ENCODE measurements at regions not wholly inside any gene's neighbourhood (a gene's known extent, or its start where the extent isn't known, plus 50 kb on each side); places are given as distances from the start of the nearest gene placed in this dataset.
A peak's percentile ranks its signal among the peaks of the same experiment; 100 is the strongest.
"Not testable (repeated sequence)": the region's sequence is repeated elsewhere in the genome, so short reads cannot be mapped to it uniquely, and the experiment has no call there.

DNA sequence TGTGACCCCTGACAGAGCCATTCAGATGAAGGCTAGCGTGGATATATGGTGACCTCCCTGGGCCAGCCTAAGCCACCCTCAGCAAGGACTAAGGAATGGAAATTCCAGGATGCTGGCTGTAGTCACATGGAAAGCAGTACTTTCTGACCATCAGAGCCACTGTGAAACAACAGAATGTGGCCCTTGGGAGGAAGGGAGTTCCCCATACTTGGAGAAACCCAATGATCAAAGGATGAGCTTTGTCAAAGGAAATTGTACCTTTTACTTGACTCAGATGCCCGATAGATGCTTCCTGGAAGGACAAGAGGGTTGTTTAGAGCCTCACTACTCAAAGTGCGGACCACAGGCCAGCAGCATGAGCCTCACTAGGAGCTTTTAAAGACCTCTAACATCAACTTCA is 484.5 kb upstream of the PROK2 start:
- DNase-seq, result no peak

DNA sequence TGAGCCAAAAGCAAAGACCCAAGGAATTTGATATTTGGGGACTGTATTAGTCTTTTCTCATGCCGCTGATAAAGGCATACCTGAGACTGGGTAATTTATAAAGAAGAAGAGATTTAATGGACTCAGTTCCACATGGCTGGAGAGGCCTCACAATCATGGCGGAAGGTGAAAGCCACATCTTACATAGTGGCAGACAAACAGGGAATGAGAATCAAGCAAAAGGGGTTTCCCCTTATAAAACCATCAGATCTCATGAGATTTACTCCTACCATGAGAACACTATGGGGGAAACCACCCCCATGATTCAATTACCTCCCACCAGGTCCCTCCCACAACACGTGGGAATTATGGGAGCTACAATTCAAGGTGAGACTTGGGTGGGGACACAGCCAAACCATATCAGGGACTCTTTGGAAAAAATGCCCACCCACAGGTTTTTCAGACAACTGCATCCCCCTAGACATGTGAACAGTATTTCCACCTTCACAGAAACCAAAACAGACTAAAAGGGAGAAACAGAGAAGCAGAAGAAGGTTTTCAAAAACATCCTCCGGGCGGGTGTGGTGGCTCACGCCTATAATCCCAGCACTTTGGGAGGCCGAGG is 482.1 kb upstream of the PROK2 start:
- not testable (repeated sequence) for DNase-seq

DNA sequence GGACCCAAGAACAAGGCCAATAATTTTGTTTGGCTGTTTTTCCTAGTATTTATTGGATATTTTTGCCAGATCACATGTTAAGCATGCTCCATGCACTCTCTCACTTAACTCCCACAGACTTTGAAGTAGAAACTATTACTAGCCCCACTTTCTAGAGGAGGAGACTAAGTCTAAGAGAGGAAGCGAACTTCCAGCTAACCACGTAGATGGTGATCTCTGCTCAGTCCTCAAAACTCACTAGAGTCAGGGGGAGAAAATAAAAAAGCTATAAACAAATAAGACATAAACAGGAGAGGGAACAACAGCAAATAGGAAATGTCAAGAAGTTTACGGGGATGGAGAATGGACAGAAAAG is 481.0 kb upstream of the PROK2 start:
- DNase-seq, result no peak

DNA sequence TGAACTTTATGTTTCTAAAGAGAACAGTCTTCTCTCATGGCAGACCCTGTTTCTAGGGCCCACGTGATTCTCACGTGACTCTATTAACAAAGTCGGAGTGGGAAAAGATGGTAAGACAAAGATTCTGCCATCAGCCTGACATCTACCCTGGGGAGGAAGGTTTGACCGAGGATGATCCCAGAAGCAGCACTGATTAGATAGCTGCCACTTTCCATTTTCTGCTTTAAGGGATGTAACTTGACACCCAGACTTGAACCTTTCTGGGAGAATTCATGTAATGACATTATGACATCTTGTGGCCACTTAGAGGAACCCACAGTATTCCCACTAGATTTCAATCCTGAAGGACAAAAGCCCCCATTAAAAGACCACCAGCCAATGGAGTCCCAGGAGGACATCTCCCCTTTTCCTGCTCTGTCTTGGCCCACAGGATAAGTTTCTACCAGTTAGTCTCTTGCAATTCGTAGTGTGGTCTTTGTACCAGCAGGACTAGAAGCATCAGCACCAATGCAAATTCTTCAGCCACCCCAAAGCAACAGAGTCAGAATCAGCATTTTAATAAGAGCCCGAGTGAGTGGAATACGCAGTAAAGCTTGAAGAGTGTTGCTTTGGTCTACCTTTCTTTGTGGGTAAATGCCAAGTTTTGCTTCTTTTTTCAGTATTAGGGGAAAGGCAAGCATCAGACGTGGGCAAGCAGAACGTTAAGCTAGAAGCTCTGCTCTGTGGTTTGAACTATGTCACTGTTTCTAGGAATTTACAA is 480.5 kb upstream of the PROK2 start:
- DNase-seq, result no peak

DNA sequence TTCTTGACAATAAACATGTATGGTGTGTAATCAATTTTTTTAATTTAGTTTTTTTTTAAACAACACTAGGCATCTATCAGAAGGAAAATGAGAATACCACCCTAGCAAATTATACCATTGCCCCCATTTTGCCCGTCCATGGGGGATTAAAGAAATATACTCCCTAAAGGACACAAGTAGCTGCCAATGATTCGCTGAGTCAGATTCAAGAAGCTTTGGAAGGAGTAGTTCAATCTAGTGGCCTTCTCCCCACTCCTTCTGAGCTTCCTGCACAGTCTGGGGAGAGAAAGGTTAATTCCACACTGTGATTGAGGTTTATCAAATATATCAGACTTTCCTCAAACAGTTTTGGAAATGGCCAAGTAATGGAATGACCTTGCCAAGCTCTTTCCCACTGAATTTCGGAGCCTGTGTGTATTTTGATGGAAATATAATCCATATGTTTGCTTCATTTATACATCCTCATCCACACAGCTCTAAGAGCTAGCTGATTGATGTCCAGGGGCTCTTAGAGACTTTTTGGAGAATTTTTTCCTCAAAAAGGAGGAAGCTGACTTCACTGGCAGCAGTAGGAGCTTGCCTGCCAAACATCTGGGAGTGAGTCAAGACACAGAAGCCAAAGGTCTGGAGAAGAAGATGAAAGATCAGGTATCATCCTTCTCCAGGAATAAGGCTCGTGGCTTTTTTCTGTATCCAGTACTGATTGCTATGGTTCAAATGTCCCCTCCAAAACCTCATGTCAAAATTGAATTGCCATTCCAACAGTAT is 478.5 kb upstream of the PROK2 start:
- DNase-seq, result no peak

DNA sequence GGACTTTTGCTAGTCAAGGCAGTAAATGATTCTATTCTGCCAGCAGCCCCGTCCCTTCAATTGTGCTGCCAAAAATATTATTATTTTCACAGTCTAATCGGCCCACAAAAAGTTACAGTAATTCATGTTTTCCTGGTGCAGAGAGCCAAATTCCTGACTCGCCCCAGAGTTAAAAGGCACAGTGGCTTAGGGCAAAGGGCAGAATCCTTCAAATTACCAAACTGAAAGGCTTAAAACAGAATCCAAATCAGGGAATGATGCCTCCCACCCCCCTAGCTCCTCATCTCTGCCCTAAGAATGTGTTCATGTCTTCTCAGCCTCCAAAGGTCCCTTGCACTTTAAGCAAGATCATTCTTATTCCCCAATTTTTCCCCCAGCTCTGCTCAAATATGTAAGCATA is 477.8 kb upstream of the PROK2 start:
- no peak for DNase-seq

DNA sequence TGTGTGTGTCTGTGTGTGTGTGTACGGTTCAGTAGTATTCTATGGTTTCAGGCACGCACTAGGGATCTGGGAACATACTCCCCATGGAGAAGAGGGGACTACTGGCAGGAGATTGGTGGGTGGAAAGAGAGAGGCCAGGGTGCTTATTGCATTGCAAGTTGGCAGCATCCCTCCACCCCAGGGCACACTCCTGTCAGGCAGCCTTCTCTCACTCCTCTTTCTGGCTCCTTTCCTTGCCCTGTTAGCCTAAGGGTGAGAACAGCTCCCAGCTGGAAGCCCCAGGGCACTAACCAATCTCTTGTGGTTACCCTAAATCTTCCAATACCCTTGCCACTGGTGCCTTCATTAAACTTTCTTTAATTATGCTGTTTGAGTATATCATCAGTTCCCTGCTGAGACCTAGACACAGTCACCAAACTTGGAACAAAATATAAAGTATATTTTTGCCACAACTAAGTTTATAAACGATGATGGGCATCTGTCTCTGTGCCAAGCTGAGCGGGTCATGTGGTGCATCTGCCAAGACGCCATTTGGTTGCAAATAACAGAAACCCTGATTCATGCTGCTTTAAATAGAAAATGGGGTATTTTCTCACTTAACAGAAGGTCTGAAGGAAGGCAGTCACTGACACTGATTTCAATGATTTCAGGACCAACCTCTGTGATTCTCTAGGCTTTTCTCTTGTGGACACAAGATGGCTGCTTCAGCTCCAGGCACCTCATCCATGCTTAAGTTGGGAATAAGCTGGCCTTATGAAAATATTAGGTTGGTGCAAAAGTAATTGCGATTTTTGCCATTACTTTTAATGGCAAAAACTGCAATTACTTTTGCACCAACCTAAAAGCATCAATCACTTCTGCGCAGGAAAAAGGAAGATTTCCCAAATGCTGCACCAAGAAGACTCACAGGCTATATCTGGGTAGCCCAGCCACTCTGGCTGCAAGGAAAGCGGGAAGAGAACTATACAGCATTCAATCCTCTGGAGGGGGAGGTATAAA is 476.9 kb upstream of the PROK2 start:
- DNase-seq, result no peak

DNA sequence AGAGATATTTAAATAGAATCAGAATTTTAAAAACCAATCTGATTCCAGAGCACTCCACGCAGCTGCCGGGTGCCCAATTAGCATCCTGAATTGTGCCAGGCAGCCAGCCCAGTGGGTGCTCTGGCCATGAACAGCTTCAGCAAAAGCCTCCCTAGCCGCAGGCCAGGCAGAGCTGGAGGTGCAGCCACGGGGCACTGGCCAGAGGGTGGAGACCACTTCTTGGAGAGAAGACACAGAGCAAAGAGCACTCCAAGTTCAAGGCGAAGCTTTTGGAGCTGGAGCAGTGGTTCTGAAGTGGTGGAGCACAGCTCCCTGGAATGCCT is 475.6 kb upstream of the PROK2 start:
- no peak for DNase-seq

DNA sequence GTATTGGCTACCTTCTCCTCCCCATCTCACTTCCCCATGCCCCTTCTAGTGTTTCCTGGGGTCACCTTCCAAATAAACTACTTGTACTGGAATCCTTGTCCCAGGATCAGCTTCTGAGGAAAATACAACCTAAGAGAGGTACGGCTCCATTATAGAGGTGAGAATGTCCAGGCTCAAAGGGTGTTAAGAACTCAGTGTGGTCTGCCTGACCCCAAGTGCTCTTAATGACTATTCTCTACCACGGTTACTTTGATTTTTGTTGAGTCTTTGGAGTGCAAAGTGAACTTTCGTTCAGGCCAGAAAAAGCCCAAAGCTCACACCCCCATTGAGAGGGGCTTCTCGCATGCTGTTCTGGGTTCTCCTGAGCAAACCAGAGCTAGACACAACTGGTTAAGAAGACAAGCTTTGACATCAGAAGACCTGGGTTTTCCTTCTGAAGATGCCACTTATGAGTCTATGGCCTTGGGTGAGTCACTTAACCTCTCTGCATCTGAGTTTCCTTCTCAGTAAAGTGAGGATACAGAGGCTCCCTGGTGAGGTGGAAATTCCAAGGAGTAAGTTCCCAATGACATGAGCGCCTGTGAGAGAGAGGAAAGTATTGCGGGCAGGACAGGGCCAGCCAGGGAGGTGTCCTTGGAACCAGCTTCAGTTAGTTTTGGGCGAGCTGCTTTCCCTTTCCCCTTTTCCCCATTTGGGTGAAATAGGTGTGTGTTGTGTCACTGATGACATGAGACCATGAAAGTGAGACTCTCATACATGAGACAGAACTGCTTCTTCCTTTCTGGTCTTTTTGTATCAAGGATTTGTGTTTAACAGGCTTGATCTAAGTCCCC is 475.0 kb upstream of the PROK2 start:
- DNase-seq, result peak; percentile 38

DNA sequence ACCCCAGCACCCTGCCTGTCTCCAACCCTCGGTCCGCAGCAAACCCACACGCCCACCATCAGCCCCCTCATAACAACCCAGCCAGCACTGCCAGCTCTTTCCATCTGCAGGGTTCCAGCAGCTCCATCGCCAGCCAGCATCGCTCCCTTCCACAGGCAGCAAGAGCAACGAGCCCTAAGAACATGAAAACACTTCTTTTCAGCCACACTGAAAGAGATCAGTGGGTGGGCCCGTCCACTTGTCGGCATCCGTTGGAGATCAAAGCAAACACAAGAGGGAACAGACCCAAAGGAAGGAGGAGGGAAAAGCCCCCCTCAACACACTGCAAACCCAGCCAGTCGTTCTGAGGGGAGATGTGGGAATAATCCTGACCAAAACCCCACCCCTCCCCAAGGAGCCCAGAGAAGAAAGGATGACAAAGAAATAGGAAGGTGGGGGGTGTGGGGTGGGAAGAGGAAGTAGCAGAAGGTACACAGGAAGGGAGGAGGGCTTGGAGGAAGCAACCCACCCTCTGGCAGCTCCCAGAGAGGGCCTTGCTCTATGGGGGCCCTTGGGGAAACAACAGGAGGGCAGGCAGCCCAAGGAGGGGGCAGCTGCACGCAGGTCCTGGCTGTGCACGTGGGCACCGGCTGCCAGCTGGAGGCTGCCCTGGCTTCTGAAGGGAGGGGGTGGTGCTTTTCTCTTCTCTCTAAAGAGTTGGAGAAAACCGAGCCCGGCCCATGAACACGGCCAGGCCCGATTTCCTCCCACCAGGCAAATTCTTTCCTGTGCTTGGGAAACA is 473.6 kb upstream of the PROK2 start:
- DNase-seq, result no peak

DNA sequence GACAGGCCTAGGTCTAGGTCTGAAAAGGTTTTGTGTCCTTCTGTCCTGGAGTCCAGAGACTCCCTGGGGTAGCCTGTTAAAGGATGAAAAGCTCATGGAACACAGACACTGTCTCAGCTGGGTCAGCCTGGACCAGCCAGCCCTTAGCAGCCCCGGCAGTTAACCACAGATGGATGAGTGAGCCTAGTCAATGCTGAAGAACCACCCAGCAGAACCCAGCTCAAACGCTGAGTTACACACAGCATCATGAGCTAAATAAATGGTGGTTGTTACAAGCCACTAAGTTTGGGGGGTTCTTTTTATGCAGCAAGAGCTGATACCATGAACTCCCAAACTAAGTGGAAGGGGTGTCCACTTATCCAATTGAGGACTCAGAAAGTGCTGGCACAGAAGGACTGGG is 472.8 kb upstream of the PROK2 start:
- no peak for DNase-seq

DNA sequence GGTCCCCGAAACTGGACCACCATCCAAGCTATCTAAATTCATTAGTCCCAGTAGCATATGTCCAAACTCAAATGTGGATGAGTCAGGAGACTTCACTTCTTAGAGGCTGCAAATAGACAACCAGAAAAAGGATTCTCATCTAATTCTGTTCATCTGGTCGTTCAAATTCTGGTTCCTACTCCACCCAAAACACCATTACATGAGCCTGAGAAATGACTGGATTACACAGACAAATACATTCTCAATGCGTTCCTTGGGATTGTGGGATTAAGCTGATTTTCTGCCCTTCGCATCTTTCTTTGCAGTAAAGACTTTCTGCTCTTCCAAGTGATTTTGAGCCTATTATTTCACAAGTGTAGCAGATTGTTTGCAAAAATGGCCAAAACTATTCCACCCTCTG is 472.3 kb upstream of the PROK2 start:
- DNase-seq, result no peak

DNA sequence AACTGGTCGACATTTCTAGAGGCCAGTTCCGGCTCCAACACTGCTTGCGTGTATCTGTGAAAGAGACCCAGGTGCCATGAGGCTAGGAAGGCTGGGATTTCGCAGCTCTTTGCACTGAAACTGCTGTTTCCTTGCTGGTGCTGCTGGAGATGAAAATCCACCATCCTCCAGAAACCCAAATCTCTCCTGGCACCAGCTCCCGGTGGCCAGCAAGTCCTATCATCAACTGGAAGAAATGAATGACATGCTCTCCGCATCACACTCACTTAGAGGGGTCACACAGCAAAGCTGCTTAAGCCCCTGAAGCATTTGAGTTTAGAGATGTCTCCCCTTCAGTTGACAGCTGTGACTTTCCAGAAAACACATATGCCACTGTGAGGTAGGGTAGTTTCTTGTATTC is 471.8 kb upstream of the PROK2 start:
- no peak for DNase-seq

DNA sequence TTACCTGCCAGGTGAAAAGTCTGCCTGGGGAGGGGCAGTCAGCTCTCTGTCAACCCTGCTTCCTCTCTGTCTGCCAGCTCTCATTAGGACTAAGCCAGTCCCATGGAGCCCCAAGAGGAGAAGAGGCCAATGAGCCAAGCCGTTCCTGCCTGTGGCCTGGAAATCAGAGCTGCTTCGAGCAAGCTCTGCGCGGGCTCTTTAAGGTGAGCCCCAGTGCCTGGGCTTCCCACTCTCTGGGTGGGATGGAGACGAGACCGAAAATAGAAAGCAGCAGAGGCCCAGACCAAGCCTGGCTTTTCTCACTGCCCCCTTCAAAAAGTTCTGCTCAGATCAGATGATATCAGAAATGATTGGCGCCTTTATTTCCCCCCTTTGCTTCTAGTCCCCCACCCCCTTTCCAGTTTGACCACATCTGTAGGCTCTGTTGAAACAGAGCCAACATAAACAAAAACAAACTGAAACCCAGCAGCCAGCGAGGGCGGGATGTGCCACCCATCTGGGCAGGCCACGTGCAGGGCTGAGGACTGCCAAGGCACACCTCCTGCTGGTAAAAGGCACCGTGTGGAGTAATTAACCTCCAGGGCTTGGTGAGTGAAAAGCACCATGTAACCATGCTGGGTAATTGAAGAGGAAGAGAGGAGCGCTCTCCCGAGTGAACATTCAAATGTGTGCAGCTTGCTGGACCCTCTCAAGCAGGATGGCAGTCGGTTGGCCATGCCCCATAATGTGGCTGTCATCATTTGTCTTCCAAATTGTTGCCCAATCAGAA is 471.0 kb upstream of the PROK2 start:
- peak; percentile 31 for DNase-seq

DNA sequence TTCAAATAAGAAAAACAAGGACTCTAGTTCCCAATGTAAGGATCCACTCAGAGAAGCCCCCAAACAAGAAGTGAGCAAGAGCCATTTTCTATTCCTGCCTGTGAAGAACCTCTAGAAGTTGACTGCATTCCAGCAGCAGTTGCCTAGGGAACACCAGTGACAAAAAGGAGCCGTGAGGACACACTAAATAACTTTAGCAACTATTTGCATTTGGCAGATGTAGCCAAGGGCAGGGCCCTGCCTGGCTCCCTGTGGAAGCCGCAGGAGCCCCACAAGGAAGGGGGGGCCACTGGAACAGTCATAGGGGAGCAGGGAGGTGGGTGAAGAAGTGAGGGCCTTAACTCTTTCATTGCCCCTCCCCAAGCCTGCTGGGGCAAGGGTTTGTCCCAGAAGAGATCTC is 470.2 kb upstream of the PROK2 start:
- DNase-seq, result no peak

DNA sequence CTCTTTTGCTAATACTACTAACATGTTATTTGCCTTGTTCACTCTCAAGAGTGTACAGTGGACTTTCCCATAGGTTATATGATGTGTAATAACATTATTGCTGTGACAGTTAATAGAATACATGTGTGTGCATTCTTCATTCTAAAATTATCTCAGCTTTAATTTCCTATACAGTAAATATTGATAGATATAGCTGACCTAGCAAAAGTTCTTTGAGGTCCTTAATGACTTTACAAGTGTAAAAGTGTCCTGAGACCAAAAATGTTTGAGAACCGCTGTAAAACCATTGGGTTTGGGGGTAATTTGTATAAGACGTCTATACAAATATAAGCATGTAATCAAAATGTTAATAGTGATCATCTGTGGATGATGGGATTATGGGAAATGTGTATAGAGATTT is 469.5 kb upstream of the PROK2 start:
- no peak for DNase-seq

DNA sequence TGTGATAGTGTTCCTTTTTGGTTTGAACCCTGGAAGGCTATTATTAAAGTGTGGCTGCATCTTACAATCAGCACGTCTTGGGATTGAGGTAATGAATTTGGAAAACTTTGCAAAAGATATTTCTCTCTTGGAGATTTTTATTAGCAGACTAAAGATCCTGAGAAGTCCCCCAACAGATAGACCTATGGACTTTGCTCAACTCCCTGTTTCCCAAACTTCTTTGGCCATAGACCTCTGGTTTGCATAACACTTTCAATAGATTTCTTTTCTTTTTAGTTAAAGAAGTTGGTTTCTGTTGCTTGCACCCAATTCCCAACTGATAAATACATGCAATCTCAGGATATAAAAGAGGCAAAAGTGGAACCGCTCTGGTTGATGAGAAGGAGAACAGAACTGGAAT is 465.8 kb upstream of the PROK2 start:
- no peak for DNase-seq

DNA sequence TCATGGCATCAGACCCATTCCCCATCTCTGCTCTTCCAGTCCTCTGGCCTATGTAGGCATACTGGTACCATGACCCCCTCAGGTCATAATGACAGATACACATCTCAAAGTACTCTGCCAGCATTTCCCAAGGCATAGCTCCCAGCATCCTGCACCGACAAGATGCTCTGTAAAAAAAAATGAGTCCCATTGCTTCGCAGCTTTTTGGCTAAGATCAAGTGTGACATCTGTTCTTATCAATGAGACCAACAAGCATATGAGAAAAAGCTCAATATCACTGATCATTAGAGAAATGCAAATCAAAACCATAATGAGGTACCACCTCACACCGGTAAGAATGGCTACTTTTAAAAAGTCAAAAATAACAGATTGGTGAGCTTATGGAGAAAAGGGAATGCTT is 463.9 kb upstream of the PROK2 start:
- no peak for DNase-seq

DNA sequence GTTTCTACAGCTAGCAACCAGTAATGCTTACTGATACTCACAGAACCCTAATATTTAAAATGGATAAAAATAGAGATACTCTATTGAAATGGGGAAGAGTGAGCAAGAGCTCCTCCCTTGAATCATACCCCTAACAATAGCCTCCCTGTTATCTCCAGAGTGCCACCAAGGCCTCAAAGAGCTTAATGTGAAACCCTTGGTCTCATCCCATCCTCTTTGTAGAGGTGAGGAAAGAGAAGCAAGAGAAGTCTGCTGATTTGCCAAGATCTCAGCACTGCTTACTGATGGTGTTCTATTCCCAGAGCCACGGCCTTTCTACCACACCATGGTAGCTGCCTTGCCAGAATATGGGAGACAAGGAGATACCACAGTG is 463.4 kb upstream of the PROK2 start:
- DNase-seq, result no peak

DNA sequence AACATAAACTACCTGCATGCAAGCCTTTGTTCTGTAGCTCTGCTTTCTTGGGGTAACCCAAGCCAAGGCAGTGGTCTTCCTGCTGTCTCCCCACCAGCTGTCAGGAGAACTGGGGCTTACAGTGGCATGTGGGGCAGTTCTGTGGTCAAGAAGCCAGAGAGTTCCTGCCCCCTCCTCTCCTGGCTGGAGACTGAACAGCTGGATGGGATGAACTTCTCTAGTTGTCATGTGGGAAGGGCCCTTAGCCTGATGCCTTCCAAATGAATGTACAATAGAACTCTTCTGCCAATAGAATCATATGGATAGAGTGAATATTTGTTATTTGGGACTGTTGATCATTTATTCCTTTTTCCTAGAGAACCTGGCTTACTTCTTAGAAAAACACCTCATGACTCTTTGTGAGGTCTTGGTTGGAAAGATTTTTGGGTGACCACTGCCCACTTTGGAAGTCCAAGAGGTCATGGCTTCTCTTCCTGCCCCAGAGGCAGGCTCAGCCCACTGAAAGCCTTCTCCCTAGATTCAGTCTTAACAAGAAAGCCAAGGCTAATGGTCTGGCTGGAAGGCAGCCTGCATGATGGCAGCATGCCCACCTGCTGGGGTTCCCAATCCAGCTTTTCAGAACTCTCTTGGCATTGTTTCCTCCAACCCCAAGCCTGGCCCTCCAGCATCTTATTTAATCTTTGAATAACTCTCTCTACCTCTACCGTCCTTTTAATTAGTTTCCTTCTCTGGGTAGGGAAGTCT is 462.9 kb upstream of the PROK2 start:
- DNase-seq, result no peak
